ENCODE measurements at regions not wholly inside any gene's neighbourhood (a gene's known extent, or its start where the extent isn't known, plus 50 kb on each side); places are given as distances from the start of the nearest gene placed in this dataset.
"Not testable (repeated sequence)": the region's sequence is repeated elsewhere in the genome, so short reads cannot be mapped to it uniquely, and the experiment has no call there.

- intact Hi-C loops (cut with DNase I) = loop anchor here in 1 of 2 donors (10.0 kb wide), 1 partner anchor 218 kb away; no protein-coding TSS in a partner anchor
- ATAC-seq (peak; percentile 32 to 54), DNase-seq (no peak)
These were observed 287.7 kb upstream of the NR2F2 start for GRCh38 chr15:96042734-96043224.

- intact Hi-C loops (cut with DNase I) = loop anchor here in 1 of 2 donors (10.0 kb wide), 1 partner anchor 219 kb away; no protein-coding TSS in a partner anchor
- ATAC-seq (no peak), DNase-seq (no peak)
These were observed 286.8 kb upstream of the NR2F2 start for GRCh38 chr15:96043591-96044171.

- no peak for DNase-seq
- intact Hi-C loops (cut with DNase I) = loop anchor here in 1 of 2 donors (10.0 kb wide), 1 partner anchor 222 kb away; no protein-coding TSS in a partner anchor
- ATAC-seq = no peak
These were observed 283.8 kb upstream of the NR2F2 start for GRCh38 chr15:96046620-96047240.

- ATAC-seq (peak; percentile 68 to 86), DNase-seq (no peak)
- intact Hi-C loops (cut with DNase I) = loop anchor here in 1 of 2 donors (10.0 kb wide), 1 partner anchor 223 kb away; no protein-coding TSS in a partner anchor
These were observed 283.1 kb upstream of the NR2F2 start for GRCh38 chr15:96047255-96047931.

GRCh38 chr15:96049323-96049722, 281.2 kb upstream of the NR2F2 start:
- intact Hi-C loops (cut with DNase I) = loop anchor here in 1 of 2 donors (10.0 kb wide), 1 partner anchor 225 kb away; no protein-coding TSS in a partner anchor
- ATAC-seq = no peak
- DNase-seq = no peak

GRCh38 chr15:96049766-96050165, 280.7 kb upstream of the NR2F2 start:
- intact Hi-C loops (cut with DNase I) = loop anchor here in 1 of 2 donors (5.0 to 10.0 kb wide), 2 partner anchors 225 to 273 kb away; no protein-coding TSS in a partner anchor
- ATAC-seq (no peak), DNase-seq (no peak)

- intact Hi-C loops (cut with DNase I) = loop anchor here in 1 of 2 donors (5.0 kb wide), 1 partner anchor 271 kb away; no protein-coding TSS in a partner anchor
These were observed 278.9 kb upstream of the NR2F2 start for GRCh38 chr15:96051598-96051997.

GRCh38 chr15:96052154-96052553, 278.3 kb upstream of the NR2F2 start:
- intact Hi-C loops (cut with DNase I) = loop anchor here in 1 of 2 donors (5.0 kb wide), 1 partner anchor 270 kb away; no protein-coding TSS in a partner anchor
- ATAC-seq (no peak), DNase-seq (no peak)

More at GRCh38 chr15:96051598-96051997, 278.9 kb upstream of the NR2F2 start:
- no peak for ATAC-seq
- no peak for DNase-seq

- intact Hi-C loops (cut with DNase I) = loop anchor here in 1 of 2 donors (5.0 kb wide), 1 partner anchor 270 kb away; no protein-coding TSS in a partner anchor
- ATAC-seq (peak; percentile 70 to 79), DNase-seq (no peak)
These were observed 277.9 kb upstream of the NR2F2 start for GRCh38 chr15:96052572-96053030.

GRCh38 chr15:96053031-96053780, 277.3 kb upstream of the NR2F2 start:
- ATAC-seq = peak; percentile 92 to 93
- peak; percentile 66 for DNase-seq
- intact Hi-C loops (cut with DNase I) = loop anchor here in 1 of 2 donors (5.0 kb wide), 1 partner anchor 269 kb away; no protein-coding TSS in a partner anchor

- peak; percentile 34 for DNase-seq
- intact Hi-C loops (cut with DNase I) = loop anchor here in 1 of 2 donors (5.0 kb wide), 1 partner anchor 268 kb away; no protein-coding TSS in a partner anchor
- peak; percentile 67 to 70 for ATAC-seq
These were observed 276.6 kb upstream of the NR2F2 start for GRCh38 chr15:96053781-96054428.

- ATAC-seq (no peak), DNase-seq (no peak)
- intact Hi-C loops (cut with DNase I) = loop anchor here in 1 of 2 donors (5.0 kb wide), 1 partner anchor 268 kb away; no protein-coding TSS in a partner anchor
These were observed 275.9 kb upstream of the NR2F2 start for GRCh38 chr15:96054621-96055020.

GRCh38 chr15:96058103-96058851, 272.2 kb upstream of the NR2F2 start:
- no peak for ATAC-seq
- intact Hi-C loops (cut with DNase I) = no loop called here
- DNase-seq = no peak

GRCh38 chr15:96058852-96059103, 271.7 kb upstream of the NR2F2 start:
- ATAC-seq; intact Hi-C loops (cut with DNase I); DNase-seq: not testable (repeated sequence)

GRCh38 chr15:96060591-96060990, 269.9 kb upstream of the NR2F2 start:
- not testable (repeated sequence) for DNase-seq

GRCh38 chr15:96064351-96064756, 266.1 kb upstream of the NR2F2 start:
- ATAC-seq (peak in 1 of 2 donors; percentile 50), DNase-seq (no peak)
- intact Hi-C loops (cut with DNase I) = no loop called here

More at GRCh38 chr15:96060591-96060990, 269.9 kb upstream of the NR2F2 start:
- ATAC-seq; intact Hi-C loops (cut with DNase I): not testable (repeated sequence)

GRCh38 chr15:96066126-96066525, 264.4 kb upstream of the NR2F2 start:
- ATAC-seq (no peak), DNase-seq (no peak)
- intact Hi-C loops (cut with DNase I) = no loop called here

All from left cardiac atrium (tissue), 4 donors.